ENCODE measurements at regions not wholly inside any gene's neighbourhood (a gene's known extent, or its start where the extent isn't known, plus 50 kb on each side); places are given as distances from the start of the nearest gene placed in this dataset.

GRCh38 chr9:120307599-120307998 lies 272.4 kb downstream of the CDK5RAP2 start:
- no peak for TF ChIP-seq CTCF (conservative IDR thresholded peaks at IDR 0.05; ENCODE audit: low read length)
- no peak for TF ChIP-seq EZH2phosphoT487 (IDR thresholded peaks at IDR 0.05; ENCODE audit: borderline replicate concordance, low read depth, low read length)

All from OCI-LY7 (cell line).